ENCODE measurements at regions not wholly inside any gene's neighbourhood (a gene's known extent, or its start where the extent isn't known, plus 50 kb on each side); places are given as distances from the start of the nearest gene placed in this dataset.

DNA sequence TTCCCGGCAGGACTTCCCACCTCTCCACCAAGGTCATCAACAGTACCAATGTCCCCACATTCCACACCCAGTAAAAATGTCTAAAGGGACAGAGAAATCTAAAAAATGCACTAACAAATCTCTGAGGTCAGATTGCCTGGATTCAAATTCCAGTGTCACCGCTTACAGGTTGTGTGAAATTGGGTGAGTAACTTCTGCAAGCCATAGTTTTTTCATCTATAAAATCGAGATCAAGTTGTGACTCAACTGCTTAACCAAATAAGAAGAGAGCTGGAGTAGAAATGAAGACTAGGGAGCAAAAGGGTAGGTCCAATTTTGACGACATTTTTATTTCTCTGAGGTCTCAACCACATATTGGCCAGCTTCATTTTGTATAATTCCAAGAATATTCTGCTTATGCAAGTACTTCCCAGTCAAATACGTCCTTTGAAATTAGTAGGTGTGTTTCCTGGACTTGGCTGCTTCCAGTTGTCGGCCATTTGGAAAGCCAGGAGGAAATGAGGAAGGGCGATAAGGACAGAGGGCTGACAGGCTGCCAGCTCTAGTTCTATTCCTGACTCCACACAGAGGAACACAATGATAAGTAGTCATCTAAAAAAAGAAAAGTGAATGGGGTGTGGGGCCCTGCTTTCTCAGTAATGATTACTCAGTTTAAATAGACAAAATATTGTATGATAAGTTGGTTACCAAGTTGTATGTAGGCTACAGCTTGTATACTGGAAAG, 57.7 kb upstream of the ZC3H11B start:
- Histone ChIP-seq H2AFZ (ENCODE audit: low read length) (no peak overlapping the region), H3K4me3 (ENCODE audit: low read length) (no peak overlapping the region), H3K36me3 (replicated peaks; ENCODE audit: insufficient read depth, low read length) (no peaks in the 10 kb centered on the region), H3K4me2 (ENCODE audit: low read depth, low read length) (no peak overlapping the region), H3K9me3 (replicated peaks; ENCODE audit: insufficient read depth, low read length) (no peaks in the 10 kb centered on the region), H3K9me2 (replicated peaks; ENCODE audit: insufficient read depth, low read length) (no peaks in the 10 kb centered on the region), H3F3A (ENCODE audit: insufficient read depth, low read length) (no peaks in the 10 kb centered on the region), H3K4me1 (ENCODE audit: low read length) (no peaks in the 10 kb centered on the region), H4K20me1 (ENCODE audit: insufficient read depth, low read length) (no peaks in the 10 kb centered on the region), H3K27me3 (replicated peaks; ENCODE audit: insufficient read depth, low read length) (no peaks in the 10 kb centered on the region), H3K79me2 (ENCODE audit: low read length) (no peaks in the 10 kb centered on the region), H3K27ac (ENCODE audit: low read length) (no peak overlapping the region), H3K9ac (ENCODE audit: low read length) (no peak overlapping the region)
- no peak for TF ChIP-seq EZH2 (optimal IDR thresholded peaks at IDR 0.05; ENCODE audit: low read depth, low read length)
- TF ChIP-seq, protein P1, sequence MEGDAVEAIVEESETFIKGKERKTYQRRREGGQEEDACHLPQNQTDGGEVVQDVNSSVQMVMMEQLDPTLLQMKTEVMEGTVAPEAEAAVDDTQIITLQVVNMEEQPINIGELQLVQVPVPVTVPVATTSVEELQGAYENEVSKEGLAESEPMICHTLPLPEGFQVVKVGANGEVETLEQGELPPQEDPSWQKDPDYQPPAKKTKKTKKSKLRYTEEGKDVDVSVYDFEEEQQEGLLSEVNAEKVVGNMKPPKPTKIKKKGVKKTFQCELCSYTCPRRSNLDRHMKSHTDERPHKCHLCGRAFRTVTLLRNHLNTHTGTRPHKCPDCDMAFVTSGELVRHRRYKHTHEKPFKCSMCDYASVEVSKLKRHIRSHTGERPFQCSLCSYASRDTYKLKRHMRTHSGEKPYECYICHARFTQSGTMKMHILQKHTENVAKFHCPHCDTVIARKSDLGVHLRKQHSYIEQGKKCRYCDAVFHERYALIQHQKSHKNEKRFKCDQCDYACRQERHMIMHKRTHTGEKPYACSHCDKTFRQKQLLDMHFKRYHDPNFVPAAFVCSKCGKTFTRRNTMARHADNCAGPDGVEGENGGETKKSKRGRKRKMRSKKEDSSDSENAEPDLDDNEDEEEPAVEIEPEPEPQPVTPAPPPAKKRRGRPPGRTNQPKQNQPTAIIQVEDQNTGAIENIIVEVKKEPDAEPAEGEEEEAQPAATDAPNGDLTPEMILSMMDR (IDR thresholded peaks at IDR 0.05; ENCODE audit: low read length) = no peak
- no peak for TF ChIP-seq EZH2phosphoT487 (IDR thresholded peaks at IDR 0.05; ENCODE audit: low read length)
- DNase-seq = peak; percentile 1

DNA sequence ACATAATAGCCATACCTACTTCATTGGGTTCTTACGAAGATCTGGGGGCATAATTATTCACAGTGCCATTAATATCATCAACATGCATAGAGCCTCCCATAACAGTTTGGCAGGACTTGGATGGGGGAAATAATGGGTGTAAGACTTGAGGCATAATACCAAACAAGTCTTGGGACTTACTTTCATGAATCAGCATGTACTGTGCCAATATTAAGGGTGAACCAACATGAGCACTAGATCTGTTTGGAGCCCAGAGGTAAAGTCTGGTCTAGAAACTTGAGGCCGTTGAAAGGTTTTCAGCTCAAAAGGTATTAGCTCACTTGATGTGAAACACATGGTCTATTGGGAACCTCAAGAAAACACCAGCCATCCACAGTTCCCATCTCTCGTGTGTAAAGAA, 56.7 kb upstream of the ZC3H11B start:
- H3F3A ChIP-seq (ENCODE audit: insufficient read depth, low read length) = no peaks in the 10 kb centered on the region
- no peaks in the 10 kb centered on the region for H3K4me1 ChIP-seq (ENCODE audit: low read length)
- no peak overlapping the region for H3K4me3 ChIP-seq (ENCODE audit: low read length)
- H3K9me3 ChIP-seq (replicated peaks; ENCODE audit: insufficient read depth, low read length) = no peaks in the 10 kb centered on the region
- no peak overlapping the region for H3K4me2 ChIP-seq (ENCODE audit: low read depth, low read length)
- no peaks in the 10 kb centered on the region for H4K20me1 ChIP-seq (ENCODE audit: insufficient read depth, low read length)
- H2AFZ ChIP-seq (ENCODE audit: low read length) = no peak overlapping the region
- no peak overlapping the region for H3K27ac ChIP-seq (ENCODE audit: low read length)
- H3K9ac ChIP-seq (ENCODE audit: low read length) = no peak overlapping the region
- TF ChIP-seq, protein P1 (IDR thresholded peaks at IDR 0.05; ENCODE audit: low read length) = no peak
- TF ChIP-seq EZH2 (optimal IDR thresholded peaks at IDR 0.05; ENCODE audit: low read depth, low read length) (no peak), EZH2phosphoT487 (IDR thresholded peaks at IDR 0.05; ENCODE audit: low read length) (no peak)
- no peaks in the 10 kb centered on the region for H3K79me2 ChIP-seq (ENCODE audit: low read length)
- H3K9me2 ChIP-seq (replicated peaks; ENCODE audit: insufficient read depth, low read length) = no peaks in the 10 kb centered on the region
- no peaks in the 10 kb centered on the region for H3K36me3 ChIP-seq (replicated peaks; ENCODE audit: insufficient read depth, low read length)
- H3K27me3 ChIP-seq (replicated peaks; ENCODE audit: insufficient read depth, low read length) = no peaks in the 10 kb centered on the region
- DNase-seq = no peak

DNA sequence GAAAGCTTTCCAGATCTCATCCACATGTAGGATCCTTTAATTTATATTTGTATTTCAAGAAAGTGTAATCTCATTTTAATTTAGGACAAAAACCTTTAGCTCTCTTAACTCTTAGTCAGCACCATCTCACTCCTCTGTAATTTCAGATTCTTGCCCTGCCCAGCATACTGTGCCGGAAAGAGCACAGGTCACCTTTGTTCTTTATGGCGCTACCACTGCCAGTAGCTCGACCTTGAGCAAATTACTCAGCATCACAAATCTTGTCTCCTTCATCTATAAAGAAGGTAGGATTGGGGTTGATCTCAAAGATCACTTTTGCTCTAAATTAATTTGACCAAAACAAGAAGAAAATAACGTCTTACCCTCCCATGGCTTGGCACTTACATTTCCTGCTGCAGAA, 56.1 kb upstream of the ZC3H11B start:
- H3K4me2 ChIP-seq (ENCODE audit: low read depth, low read length) = no peak overlapping the region
- no peaks in the 10 kb centered on the region for H3F3A ChIP-seq (ENCODE audit: insufficient read depth, low read length)
- no peaks in the 10 kb centered on the region for H3K9me2 ChIP-seq (replicated peaks; ENCODE audit: insufficient read depth, low read length)
- H2AFZ ChIP-seq (ENCODE audit: low read length) = no peak overlapping the region
- H3K27me3 ChIP-seq (replicated peaks; ENCODE audit: insufficient read depth, low read length) = no peaks in the 10 kb centered on the region
- no peak for DNase-seq
- no peak overlapping the region for H3K9ac ChIP-seq (ENCODE audit: low read length)
- H3K79me2 ChIP-seq (ENCODE audit: low read length) = no peaks in the 10 kb centered on the region
- H3K4me3 ChIP-seq (ENCODE audit: low read length) = no peak overlapping the region
- no peaks in the 10 kb centered on the region for H3K4me1 ChIP-seq (ENCODE audit: low read length)
- no peaks in the 10 kb centered on the region for H3K36me3 ChIP-seq (replicated peaks; ENCODE audit: insufficient read depth, low read length)
- H3K9me3 ChIP-seq (replicated peaks; ENCODE audit: insufficient read depth, low read length) = no peaks in the 10 kb centered on the region
- H4K20me1 ChIP-seq (ENCODE audit: insufficient read depth, low read length) = no peaks in the 10 kb centered on the region
- TF ChIP-seq, protein P1 (IDR thresholded peaks at IDR 0.05; ENCODE audit: low read length) = no peak
- no peak for TF ChIP-seq EZH2 (optimal IDR thresholded peaks at IDR 0.05; ENCODE audit: low read depth, low read length)
- no peak for TF ChIP-seq EZH2phosphoT487 (IDR thresholded peaks at IDR 0.05; ENCODE audit: low read length)
- no peak overlapping the region for H3K27ac ChIP-seq (ENCODE audit: low read length)

All from MM.1S (cell line).